ENCODE measurements at regions not wholly inside any gene's neighbourhood (a gene's known extent, or its start where the extent isn't known, plus 50 kb on each side); places are given as distances from the start of the nearest gene placed in this dataset.

- no peak for TF ChIP-seq ZNF280D (tag by site-specific recombination; IDR thresholded peaks at IDR 0.05)
- no peak for TF ChIP-seq ZNF155 (tag by site-specific recombination; IDR thresholded peaks at IDR 0.05)
- TF ChIP-seq MEIS1 (CRISPR knock-in tag; IDR thresholded peaks at IDR 0.05; ENCODE audit: borderline replicate concordance), result no peak
- TF ChIP-seq, protein P1, sequence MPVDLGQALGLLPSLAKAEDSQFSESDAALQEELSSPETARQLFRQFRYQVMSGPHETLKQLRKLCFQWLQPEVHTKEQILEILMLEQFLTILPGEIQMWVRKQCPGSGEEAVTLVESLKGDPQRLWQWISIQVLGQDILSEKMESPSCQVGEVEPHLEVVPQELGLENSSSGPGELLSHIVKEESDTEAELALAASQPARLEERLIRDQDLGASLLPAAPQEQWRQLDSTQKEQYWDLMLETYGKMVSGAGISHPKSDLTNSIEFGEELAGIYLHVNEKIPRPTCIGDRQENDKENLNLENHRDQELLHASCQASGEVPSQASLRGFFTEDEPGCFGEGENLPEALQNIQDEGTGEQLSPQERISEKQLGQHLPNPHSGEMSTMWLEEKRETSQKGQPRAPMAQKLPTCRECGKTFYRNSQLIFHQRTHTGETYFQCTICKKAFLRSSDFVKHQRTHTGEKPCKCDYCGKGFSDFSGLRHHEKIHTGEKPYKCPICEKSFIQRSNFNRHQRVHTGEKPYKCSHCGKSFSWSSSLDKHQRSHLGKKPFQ (tag by site-specific recombination; IDR thresholded peaks at IDR 0.05), result no peak
- peak; percentile 93 for TF ChIP-seq PRDM10 (tag by site-specific recombination; IDR thresholded peaks at IDR 0.05)
- TF ChIP-seq ZNF670 (tag by site-specific recombination; IDR thresholded peaks at IDR 0.05; ENCODE audit: low read depth), result no peak
- TF ChIP-seq, protein P2, sequence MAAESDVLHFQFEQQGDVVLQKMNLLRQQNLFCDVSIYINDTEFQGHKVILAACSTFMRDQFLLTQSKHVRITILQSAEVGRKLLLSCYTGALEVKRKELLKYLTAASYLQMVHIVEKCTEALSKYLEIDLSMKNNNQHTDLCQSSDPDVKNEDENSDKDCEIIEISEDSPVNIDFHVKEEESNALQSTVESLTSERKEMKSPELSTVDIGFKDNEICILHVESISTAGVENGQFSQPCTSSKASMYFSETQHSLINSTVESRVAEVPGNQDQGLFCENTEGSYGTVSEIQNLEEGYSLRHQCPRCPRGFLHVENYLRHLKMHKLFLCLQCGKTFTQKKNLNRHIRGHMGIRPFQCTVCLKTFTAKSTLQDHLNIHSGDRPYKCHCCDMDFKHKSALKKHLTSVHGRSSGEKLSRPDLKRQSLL (tag by site-specific recombination; IDR thresholded peaks at IDR 0.05), result no peak
- no peak for TF ChIP-seq ZNF416 (tag by site-specific recombination; IDR thresholded peaks at IDR 0.05)
- no peak for TF ChIP-seq KLF8 (tag by site-specific recombination; IDR thresholded peaks at IDR 0.05)
- TF ChIP-seq ZSCAN23 (tag by site-specific recombination; IDR thresholded peaks at IDR 0.05), result no peak
- no peak for TF ChIP-seq ZNF404 (tag by site-specific recombination; IDR thresholded peaks at IDR 0.05)
- TF ChIP-seq ZNF785 (tag by site-specific recombination; IDR thresholded peaks at IDR 0.05), result no peak
- no peak for TF ChIP-seq ZNF366 (tag by site-specific recombination; conservative IDR thresholded peaks at IDR 0.05)
- TF ChIP-seq ZNF341 (tag by site-specific recombination; IDR thresholded peaks at IDR 0.05; ENCODE audit: low read depth), result peak; percentile 88
- peak; percentile 66; the same call in 1 of the 2 replicates for TF ChIP-seq ZBTB17 (tag by site-specific recombination; IDR thresholded peaks at IDR 0.05)
- peak; percentile 90 for TF ChIP-seq GLIS1 (tag by site-specific recombination; IDR thresholded peaks at IDR 0.05)
- no peak for TF ChIP-seq MZF1 (tag by site-specific recombination; IDR thresholded peaks at IDR 0.05; ENCODE audit: borderline replicate concordance)
- no peak for TF ChIP-seq ZNF549 (tag by site-specific recombination; IDR thresholded peaks at IDR 0.05)
- TF ChIP-seq ZNF157 (tag by site-specific recombination; IDR thresholded peaks at IDR 0.05), result no peak
Measured at GRCh38 chr6:6905961-6906518, 201.7 kb upstream of the RREB1 start (continued).

Measured in HEK293 (cell line).